Head of caudate nucleus (tissue), 42 donors: ENCODE measurements at regions not wholly inside any gene's neighbourhood (a gene's known extent, or its start where the extent isn't known, plus 50 kb on each side); places are given as distances from the start of the nearest gene placed in this dataset.

Source experiments
- DNase-seq, 42 donors: peaks; one replicate each; pipeline versions ENCODE4 v3.0.0 to v3.0.0-alpha.2; 2020 to 2021; ENCODE audit warnings: mixed read lengths in 7 of 42
- intact Hi-C: fragments of 100-400 bp; cut with DNase I; formaldehyde crosslinking; loops from one replicate; pipeline ENCODE4 v1.15.0; 2022

DNA sequence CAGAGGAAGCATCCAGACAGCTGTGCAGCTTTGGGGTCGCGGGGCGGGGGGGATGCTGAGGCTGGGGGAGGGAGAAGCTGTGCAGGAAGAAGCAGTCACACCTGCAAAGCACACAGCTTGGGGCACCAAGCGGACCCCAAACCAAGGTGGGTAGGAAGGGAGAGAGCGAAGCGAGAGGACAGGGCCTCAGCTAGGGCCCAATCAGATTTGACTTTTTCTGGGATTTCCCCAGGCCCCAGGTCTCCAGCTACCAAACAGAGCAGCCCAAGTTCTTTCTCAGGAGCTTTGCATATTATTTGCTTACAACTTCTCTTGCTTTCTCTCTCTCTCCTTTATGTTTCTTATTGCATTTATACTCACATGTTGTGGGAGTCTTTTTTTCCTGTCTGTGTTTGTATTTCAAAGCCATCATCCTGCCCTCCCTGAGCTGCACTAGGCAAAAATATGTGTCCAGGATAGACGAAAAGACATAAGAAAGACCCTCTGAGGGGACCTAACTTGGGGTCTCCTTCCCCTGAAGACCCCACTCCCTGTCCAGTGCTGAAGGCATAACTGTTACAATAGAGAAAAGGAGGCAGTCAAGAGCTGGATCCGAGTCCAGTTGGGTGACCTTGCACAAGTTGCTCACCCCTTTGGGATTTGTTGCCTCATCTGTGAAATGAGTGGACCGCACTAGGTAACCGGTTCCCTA, 50.6 kb upstream of the SMNDC1 start:
- DNase-seq: no peak
- intact Hi-C loops: no loop called here

DNA sequence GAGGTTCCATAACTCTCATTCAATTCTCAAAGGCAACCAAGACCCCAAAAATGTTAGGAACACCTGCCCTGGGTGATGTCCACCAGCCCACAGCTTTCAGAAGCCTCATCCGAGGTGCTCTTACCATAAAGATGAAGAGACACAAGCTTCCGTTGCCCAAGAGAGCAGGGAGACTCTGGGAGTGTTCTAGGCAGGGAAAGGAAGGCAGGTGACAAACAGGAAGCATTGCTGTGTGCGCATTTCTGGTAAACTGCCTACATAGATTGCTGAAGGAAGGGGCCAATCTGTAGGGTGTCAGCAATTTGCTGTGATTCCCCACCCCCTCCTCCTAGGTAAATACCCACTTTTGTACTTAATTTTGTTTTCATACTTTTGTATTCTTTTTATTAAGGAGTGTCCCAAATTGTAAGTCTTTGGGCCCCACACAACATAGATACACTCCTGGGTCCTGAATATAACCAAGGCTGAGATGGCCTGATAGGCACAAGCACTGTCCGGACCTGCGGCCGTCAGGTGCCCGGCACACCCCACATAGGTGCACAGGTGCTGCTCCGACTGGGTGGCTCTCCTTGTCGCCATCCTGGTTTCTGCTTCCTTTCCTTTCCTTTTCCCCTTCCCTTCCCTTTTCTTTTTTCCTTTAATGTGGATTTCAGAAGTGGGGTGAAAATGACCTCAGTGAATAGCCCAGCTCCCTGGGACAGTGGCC, 51.4 kb upstream of the SMNDC1 start:
- intact Hi-C loops: no loop called here
- DNase-seq: no peak

DNA sequence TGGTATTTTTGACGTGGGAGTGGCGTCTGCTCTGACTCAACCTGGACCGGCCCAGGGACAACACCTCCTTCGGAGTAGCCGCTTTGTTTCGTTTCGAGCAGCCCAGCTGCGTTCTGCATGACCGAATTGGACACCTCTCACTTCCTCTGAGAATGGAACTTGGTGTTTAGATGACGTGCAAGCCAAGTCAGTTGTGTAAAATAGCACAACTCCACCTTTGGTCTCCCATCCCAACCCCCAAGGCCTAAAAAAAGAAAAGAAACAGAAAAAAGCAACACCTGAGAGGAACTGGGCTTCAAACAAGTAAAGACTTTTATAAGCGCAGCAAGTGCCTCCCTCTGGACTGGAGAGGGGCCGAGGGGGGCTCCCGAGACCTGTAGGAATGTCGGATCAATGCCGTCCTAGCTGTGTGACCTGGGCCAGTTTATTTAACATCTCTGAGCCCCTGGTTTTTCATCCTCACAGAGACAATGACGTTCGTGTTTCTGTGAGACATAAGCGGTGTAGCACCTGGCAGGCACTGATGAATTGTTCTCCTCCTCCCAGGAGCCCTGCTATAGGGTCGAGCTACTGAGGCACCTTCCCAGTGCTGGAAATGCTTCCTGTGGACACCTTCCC, 52.0 kb upstream of the SMNDC1 start:
- intact Hi-C loops: no loop called here
- DNase-seq: no peak

DNA sequence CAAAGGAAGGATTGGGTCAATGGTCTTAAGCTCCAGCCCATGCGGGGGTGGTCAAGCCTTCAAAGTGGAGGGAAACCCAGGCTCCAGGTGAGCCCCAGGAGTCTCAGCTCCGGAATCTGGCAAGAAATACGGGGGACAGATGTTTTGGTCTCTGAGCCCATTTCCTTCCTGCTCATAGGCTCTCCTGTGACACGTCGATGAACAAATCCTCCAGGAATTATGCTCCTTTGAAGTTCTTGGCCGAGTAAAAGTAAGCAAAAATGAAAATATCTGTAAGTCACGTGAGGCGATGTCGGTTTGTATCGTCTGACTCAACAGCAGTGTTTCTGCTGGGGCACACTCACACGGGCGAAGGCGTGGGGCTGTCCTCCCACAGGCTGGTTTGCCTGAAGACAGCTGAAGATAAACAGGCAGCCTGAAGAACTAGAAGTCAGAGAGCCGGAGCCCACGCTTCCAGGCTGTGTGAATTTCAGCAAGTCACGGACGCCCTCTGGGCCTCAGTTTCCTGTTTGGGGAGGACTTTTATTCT, 52.6 kb upstream of the SMNDC1 start:
- intact Hi-C loops: no loop called here
- peak; percentile 38 to 89 (median 70) for DNase-seq

DNA sequence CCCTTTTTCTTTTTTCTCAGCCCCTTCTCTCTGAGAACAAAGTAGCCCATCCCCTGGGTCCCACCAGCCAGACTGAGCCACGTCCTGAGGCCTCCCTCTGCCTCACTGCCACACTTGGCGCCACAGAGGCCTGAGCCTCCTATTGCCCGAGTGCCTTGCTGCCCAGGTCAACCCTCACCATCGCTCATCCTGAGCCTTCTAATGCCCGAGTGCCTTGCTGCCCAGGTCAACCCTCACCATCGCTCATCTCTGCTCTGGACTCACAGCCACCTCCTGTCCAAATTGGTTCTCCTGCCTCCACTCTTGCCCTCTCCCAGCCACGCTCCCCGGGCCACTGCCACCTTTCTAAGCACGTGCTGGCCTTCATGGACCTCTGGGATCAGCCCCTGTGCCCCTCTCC, 53.2 kb upstream of the SMNDC1 start:
- DNase-seq: no peak
- intact Hi-C loops: no loop called here

DNA sequence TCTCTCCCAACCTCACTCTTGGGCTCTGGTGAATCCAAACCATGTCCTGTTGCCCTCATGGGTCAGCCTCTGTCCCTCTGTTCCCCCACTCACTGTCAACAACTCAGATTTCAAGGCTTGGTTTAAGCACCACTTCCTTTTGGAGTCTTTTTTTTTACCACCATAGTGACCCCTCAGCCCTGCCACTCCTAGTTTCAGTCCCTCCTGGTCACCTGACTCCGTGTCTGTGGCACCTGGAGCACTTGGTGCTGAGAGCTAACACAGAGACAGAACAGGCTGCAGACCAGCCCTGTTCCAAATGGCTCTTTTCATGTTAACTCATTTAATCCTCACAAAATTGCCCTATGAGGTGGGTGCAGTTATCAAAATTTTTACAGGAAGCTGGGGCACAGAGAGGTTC, 53.6 kb upstream of the SMNDC1 start:
- no peak for DNase-seq
- intact Hi-C loops: no loop called here

DNA sequence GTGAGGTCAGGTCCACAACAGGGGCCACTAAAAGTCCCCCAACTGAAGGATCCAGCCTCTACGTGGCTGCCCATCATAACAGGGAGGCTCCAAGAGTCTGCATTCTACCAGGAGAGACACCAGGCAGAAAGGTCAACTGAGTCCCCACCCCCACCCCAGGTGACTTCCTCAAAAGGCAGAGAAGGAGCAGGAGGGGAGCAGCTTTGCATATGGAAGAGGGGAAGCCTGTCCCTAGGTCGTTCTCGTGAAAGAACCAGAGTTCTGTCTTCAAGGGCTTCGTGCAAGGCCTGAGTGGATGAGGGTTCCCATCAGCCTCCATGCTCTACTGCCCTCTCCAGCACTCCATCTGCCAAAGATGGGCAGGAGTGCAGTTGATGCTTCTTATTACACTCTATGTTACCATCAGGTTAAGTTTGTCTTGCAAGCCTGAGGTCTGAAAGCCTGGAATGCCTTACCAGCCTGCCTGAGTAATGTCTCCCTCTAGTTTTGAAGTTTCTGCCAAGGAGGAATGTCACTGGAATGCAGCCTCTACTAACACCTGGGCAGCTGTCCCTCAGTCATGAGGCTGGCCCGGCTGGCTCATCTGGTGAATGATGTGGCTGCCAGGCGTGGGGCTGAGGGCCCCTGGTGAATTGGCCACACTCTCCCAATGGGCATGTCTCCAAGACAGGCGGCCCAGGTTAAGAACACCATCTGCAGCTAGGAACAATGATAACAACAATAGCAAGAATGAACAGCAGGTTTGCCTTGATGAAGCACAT, 54.3 kb upstream of the SMNDC1 start:
- intact Hi-C loops: no loop called here
- DNase-seq: no peak

DNA sequence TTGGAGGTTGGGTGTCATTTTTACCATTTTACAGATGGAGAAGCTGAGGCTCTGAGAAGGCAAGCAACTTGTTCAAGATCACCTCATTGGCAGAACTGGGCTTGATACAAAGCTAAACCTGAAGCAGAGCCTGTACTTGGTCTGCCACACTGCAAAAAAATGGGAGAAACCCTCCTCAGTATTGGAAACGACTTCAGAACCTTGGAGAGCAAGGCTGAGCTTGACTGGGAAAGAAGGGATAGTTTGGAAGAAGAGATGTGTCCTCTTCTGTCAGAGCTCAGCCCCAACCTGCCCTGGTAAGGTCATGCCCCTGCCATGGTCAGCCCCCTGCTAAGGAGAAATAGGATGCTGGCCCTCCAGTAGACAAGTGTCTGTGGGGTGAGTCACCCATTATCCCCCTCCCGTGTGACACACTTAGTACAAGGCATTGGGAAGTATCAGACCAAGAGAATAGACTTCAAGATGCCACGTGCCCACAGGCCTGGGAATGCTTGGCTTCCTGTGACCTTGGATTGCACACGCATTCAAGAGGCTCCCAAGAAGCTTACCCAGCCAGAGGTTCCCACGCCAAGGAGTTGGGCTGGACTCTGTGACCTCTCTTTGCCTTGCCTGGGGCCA, 56.2 kb upstream of the SMNDC1 start:
- intact Hi-C loops: loop anchor here (5.0 kb wide), 1 partner anchor 136 kb away; the partner anchor contains the start of gene DUSP5
- no peak for DNase-seq

DNA sequence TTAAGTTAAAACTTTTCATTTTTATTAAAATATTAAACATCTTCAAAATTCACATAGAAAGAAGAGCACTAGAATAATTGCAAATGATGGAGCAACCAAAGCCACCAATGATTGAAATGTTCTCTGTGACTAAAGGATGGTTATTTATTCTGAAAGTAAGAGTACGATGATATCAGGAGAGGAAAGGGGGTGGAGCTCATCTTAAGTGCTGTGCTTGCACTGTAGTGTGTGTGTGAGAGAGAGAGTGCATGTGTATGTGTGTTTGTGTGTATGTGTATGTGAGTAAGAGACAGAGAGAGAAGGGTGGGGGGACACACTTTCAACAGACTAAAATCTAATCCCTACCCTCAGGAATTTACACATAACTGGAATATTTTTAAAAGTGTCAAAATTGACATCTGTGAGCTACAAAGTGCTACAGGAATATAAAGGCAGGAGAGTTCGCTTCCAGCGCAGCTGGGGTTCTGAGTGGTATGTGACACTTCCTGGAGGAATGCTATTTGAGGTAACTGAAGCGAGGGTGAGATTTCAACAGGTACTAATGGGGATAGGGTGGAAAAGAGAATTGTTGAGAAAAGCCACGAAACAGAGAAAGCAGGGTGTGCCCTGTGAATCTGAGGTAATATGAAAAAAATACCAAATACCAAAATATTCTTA, 57.2 kb upstream of the SMNDC1 start:
- intact Hi-C loops: loop anchor here (5.0 kb wide), 1 partner anchor 135 kb away; the partner anchor contains the start of gene DUSP5
- peak in 19 of 42 donors; percentile 10 to 68 (median 43) for DNase-seq

DNA sequence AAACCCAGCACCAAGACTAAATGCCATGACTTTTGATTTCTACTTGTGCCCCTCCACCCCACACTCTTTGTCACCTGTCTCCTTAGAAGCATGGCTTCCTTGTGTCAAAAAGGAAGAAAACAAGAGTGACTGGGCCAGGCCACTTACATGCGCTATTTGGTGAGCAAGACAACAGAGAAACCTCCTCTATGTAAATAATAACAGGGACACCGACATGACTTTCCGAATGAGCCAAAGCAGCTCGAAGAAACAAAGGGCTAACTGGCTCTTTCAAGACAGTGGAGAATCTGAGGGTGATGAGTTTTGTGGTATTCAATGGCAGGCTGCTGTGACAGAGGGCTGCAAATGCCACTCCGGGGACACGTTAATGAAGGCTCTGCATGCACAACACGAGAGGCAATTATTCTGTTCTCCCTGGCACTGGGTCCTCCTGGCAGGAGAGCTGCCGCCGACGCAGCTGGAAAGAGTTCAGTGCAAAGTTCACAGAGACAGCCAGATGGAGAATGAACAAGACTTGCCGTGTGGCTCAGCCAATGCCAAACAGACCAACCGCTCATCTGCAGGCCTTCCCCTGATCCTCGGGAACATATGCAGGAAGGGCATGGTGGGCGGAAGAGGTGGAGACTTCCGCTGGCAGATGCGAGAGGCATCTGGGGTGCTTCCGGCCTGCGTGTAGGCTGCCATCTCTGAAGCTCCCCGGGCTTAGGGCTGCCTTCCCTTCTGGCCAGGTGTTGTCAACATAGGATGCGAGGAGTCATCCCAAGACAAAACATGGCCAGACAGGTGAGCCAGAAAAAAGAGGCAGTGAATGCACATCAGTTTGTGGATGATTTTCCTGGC, 59.1 kb upstream of the SMNDC1 start:
- peak; percentile 14 to 81 (median 45) for DNase-seq
- intact Hi-C loops: loop anchor here (5.0 kb wide), 1 partner anchor 134 kb away; the partner anchor contains the start of gene DUSP5

DNA sequence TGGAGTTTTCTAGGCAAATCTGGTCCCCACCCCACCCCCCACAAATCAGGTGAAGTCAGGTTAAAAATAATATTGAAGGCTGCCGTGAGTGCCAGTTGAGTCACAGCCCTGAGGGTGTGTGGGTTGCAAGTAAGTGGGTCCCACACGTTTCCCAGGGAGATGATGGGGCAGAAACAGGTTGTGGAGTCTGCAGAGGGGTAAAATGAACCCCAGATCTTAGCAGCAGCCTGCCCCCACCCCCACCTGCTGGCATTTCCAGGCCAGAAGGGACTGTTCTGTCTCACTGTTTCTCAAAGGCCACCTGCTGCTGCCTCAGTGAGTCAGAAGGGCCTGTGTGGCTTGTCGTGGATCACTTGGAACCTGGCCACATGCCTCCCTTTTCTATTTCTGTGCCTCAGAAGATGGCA, 59.8 kb upstream of the SMNDC1 start:
- intact Hi-C loops: loop anchor here (5.0 kb wide), 1 partner anchor 133 kb away; the partner anchor contains the start of gene DUSP5
- peak; percentile 23 to 90 (median 68) for DNase-seq

DNA sequence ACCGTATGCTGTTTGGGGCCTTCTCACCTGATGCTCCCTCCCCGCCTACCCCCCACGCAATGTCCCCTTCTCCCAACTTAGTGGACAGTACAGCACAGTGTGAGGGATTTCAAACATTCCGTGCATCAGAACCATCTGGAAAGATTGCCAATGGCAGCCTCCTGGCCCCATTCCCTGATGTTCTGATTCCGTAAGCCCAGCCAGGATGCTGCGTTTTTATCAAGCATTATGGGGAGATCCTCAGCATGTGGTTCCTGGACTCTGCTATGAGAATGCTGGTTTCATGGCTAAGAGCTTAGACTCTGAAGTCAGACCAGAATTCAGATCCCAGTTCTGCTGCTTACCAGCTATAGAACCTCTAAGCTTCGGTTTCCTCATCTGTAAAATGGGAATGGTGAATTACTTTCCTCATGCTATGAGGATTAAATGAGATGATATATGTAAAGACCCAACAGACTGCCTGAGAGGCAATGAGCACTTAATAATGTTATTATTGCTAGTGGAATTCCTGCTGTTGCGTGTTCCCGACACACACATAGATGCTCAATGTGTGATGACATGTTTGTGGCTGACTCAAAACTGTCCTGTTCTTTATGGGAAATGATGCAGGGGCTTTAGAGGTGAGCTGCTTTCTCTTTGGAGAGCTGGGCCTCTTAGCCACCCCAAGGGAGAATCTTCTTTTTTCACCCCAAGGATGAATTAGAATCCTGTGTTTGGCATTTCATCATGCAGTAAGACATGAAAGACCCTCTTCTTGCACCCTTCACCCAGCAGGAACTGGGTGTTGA, 60.8 kb upstream of the SMNDC1 start:
- no peak for DNase-seq
- intact Hi-C loops: no loop called here

DNA sequence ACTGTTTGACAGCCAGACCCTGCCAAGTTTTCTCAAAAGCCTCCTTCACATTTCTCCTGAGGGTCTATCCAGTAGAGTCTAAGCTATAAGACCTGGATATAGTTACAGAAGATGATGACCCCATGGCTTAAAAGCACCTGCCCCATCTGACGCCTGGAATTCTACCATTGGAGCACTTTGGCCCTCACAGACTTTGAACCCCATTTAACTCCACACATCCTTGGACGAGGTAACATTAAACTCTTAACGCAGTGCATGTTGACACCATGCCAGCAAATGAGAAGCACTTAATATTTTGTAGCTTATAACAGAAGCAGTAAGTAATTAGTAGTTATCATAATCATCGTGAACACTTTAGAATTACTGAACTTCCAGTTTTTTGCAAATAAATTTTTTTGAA, 61.9 kb upstream of the SMNDC1 start:
- intact Hi-C loops: no loop called here
- no peak for DNase-seq

DNA sequence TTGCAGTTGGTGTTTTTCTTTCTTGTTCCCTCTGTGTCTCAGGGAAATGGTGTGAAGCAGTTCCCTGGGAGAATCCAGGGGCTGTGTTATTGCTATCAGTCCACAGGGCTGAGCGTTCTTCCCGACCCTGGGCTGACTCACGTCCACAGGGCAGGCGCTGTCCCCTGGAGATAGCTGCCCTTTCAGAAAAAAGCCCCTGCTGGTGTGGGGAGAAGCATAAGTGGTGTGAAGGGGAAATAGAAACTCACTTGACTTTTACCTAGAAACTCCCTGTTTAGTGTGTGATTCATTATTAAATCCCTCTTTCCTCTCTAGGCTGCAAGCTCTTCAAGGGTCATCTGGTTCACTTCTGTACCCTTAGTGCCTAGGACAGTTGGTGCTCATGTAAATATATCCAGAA, 63.3 kb upstream of the SMNDC1 start:
- intact Hi-C loops: no loop called here
- no peak for DNase-seq

DNA sequence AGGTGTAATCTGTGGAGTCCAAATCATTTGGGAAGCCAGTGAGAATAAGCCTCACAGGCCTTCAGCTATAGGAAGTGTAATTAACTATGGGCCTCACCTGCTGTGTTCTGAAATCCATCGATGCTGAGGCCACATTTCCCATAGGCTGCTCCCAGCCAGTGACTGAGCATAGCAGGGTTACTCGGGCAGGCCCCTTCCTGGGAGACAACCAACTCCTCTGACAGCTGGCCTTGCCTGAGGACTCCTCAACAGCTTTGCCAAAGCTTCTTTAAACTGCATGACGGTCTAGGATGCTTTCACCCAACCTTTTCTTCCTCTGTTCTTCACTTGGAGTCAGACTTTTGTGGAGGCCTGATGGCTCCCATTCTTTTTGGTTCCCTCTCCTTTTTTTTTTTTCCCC, 63.8 kb upstream of the SMNDC1 start:
- intact Hi-C loops: no loop called here
- no peak for DNase-seq

DNA sequence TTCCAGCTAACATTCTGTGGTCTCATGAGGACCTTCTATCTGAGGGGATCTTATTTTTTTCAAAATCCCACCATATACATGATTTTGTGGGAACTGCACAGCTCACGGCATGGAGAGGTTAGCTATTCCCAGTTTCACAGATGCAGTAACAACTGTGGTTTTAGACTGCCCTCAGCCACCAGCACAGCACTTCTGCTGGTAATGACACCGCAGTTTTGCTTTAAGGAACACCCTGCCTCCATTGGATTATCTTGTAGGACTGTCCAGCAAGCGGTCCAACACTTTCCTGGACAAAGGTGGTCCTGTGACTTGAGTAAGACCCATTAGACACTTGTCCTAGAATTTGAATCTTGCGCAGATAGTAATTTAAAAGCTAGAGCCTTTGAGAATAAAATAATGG, 65.3 kb upstream of the SMNDC1 start:
- intact Hi-C loops: no loop called here
- no peak for DNase-seq

DNA sequence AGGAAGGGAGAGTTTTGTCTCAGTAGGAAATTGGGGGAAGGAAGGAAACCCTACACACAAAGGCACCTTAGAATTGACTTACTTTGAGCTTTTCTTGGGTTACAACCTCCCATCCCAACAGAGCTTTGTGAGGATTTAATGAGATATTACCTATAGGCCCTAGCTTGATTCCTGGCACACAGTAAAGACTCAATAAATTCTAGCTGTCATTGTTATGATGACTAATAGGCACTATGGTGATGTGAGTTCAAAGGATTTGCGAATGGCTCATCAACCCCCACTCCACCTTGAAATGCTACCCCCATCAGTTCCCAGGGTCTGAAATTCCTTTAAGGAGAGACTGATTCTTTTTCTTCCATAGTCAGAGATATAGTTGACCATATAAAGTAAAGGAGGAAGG, 67.9 kb upstream of the SMNDC1 start:
- DNase-seq: no peak
- intact Hi-C loops: no loop called here
